Gastroesophageal sphincter (tissue), 4 donors: ENCODE measurements at regions not wholly inside any gene's neighbourhood (a gene's known extent, or its start where the extent isn't known, plus 50 kb on each side); places are given as distances from the start of the nearest gene placed in this dataset.

Source experiments
- ATAC-seq: fragments of 150-250 bp; one replicate; pipeline ENCODE4 v1.9.1; 2016; ENCODE audit warnings: mild to moderate bottlenecking, moderate library complexity
- H3K27ac ChIP-seq, 4 donors: fragments of 200-600 bp; sonication (generic) in 3 of 4; 1 replicate in 3 of 4; 2 replicates in 1 of 4; pipeline ENCODE4 v1.5.1; 2016 to 2019
- H3K27me3 ChIP-seq: fragments of 200-600 bp; sonication (generic); one replicate; pipeline ENCODE4 v1.5.1; 2019
- H3K36me3 ChIP-seq, 2 donors: fragments of 200-600 bp; sonication (generic); one replicate each; pipeline ENCODE4 v1.5.1; 2019; ENCODE audit warnings: control low read depth in 1 of 2
- H3K4me1 ChIP-seq, 3 donors: fragments of 200-600 bp; sonication (generic); 1 replicate in 2 of 3; 2 replicates in 1 of 3; pipeline ENCODE4 v1.5.1; 2016 to 2019; ENCODE audit warnings: control low read depth in 2 of 3
- H3K4me3 ChIP-seq, 2 donors: fragments of 200-600 bp; sonication (generic); one replicate each; pipeline ENCODE4 v1.5.1; 2019; ENCODE audit warnings: mild to moderate bottlenecking in 1 of 2, moderate library complexity in 1 of 2
- H3K9me3 ChIP-seq, 3 donors: fragments of 200-600 bp; sonication (generic); one replicate each; pipeline ENCODE4 v1.5.1; 2017 to 2019; ENCODE audit warnings: control low read depth in 2 of 3
- EP300 ChIP-seq: sonication (generic); formaldehyde crosslinking; IDR thresholded peaks from one replicate; pipeline ENCODE4 v1.6.1; 2017; ENCODE audit warnings: antibody characterized with exemption, mild to moderate bottlenecking
- POLR2A ChIP-seq, 2 donors: fragments of 450-650 bp; IDR thresholded peaks; one replicate each; pipeline ENCODE4 v1.6.1; 2017; ENCODE audit warnings: antibody characterized with exemption in 2 of 2, mild to moderate bottlenecking in 2 of 2, moderate library complexity in 1 of 2
- POLR2AphosphoS5 ChIP-seq: sonication (generic); formaldehyde crosslinking; IDR thresholded peaks from one replicate; pipeline ENCODE4 v1.6.1; 2017; ENCODE audit warnings: antibody characterized with exemption
- WGBS, 2 donors: methylation state at CpG; one replicate each; pipeline ENCODE4 v1.1.5; 2018; ENCODE audit warnings: low coverage in 1 of 2; 5-methylcytosine and 5-hydroxymethylcytosine counted together
- TF ChIP-seq, protein P1 (sequence below), 4 experiments: fragments of 200-600 bp in 2 of 4; fragments of 450-650 bp in 2 of 4; sonication (generic) in 1 of 4; IDR thresholded peaks; one replicate each; pipeline ENCODE4 v1.5.1; 2017 to 2019; ENCODE audit warnings: antibody characterized with exemption in 4 of 4, mild to moderate bottlenecking in 2 of 4, moderate library complexity in 2 of 4

DNA sequence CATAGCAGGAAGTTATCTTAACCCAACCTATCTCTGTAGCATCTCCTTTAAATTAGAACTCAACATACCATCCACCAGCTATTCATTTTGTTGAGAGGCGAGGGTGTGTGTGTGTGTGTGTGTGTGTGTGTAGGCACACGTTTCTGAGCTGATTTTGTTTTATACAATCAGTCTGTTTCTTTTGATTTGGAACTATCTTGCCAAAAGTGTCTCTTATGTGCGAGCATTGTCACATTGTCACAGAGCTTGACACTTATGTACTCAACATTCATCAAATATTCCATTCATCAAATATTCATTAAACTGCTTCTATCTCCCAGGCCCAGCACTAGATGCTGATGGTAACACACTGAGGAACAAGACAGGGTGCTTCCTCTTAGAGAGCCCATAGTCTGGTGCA lies 180.4 kb downstream of the HAPSTR1 start:
- TF ChIP-seq, protein P1, sequence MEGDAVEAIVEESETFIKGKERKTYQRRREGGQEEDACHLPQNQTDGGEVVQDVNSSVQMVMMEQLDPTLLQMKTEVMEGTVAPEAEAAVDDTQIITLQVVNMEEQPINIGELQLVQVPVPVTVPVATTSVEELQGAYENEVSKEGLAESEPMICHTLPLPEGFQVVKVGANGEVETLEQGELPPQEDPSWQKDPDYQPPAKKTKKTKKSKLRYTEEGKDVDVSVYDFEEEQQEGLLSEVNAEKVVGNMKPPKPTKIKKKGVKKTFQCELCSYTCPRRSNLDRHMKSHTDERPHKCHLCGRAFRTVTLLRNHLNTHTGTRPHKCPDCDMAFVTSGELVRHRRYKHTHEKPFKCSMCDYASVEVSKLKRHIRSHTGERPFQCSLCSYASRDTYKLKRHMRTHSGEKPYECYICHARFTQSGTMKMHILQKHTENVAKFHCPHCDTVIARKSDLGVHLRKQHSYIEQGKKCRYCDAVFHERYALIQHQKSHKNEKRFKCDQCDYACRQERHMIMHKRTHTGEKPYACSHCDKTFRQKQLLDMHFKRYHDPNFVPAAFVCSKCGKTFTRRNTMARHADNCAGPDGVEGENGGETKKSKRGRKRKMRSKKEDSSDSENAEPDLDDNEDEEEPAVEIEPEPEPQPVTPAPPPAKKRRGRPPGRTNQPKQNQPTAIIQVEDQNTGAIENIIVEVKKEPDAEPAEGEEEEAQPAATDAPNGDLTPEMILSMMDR (IDR thresholded peaks at IDR 0.05): no peak
- no peak for TF ChIP-seq EP300
- TF ChIP-seq POLR2AphosphoS5: no peak
- no peak for TF ChIP-seq POLR2A (IDR thresholded peaks at IDR 0.05)
- ATAC-seq: no peak
- Histone ChIP-seq H3K9me3 (no peaks in the 10 kb centered on the region), H3K27me3 (no peaks in the 10 kb centered on the region), H3K27ac (no peak overlapping the region), H3K4me3 (no peak overlapping the region), H3K4me1 (no peaks in the 10 kb centered on the region), H3K36me3 (no peaks in the 10 kb centered on the region)
- 58 to 69% methylated on average over 2 to 3 of the region's 3 CpGs for whole genome bisulfite sequencing, 2 donors

DNA sequence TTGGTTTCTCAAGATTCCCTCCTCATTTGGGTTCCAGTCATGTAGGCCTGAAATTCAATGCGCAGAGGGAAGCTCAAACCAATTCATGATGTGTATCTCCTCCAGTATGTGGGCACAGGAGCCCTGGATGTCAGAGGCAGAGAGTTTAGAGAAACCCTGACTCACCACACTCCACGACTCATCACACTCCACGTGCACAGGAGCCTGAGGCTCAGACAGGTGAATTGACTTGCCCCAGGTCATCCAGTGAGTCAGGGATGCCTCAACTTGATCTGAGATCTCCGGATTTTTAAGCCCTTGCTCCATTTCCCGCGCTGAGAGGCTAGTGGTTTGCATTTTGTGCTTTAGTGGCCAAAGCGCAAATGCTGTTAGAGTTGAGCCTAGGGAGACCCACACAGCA lies 183.9 kb downstream of the HAPSTR1 start:
- Histone ChIP-seq H3K27me3 (peaks cover 11% of the 10 kb centered on the region), H3K9me3 (no peaks in the 10 kb centered on the region), H3K4me1 (no peaks in the 10 kb centered on the region), H3K4me3 (no peak overlapping the region), H3K36me3 (no peaks in the 10 kb centered on the region), H3K27ac (no peak overlapping the region)
- TF ChIP-seq EP300 (no peak), POLR2A (IDR thresholded peaks at IDR 0.05) (no peak), POLR2AphosphoS5 (no peak)
- TF ChIP-seq, protein P1 (IDR thresholded peaks at IDR 0.05): no peak
- 0 to 89% methylated on average over 1 to 6 of the region's 7 CpGs for WGBS, 2 donors
- no peak for ATAC-seq

DNA sequence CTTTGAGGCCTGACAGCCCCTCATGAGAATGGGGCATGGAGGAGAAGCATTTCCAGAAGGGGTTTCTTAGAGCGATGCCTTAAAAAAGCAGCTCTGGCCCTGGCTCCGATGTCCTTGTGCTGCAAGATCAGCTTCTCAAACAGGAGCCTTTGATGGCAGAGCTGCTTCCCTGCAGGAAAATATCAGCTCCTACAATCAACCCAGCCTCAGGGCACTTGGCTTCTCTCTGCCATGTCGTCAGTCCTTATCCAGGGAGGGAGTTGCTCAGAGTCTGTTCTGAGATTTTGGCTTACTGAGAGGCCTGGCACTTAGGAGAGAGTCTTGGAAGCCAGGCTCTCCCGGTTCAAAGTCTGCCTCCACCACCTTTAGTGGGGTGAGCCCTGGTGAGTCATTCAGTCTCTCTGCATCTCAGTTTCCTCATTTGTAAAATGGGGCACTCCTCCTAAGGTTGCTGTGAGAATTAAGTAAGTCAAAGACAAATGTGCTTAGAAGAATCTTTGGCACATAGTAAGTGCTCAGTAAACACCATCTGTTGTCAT lies 184.4 kb downstream of the HAPSTR1 start:
- no peaks in the 10 kb centered on the region for H3K9me3 ChIP-seq
- TF ChIP-seq EP300: no peak
- TF ChIP-seq POLR2AphosphoS5: no peak
- TF ChIP-seq POLR2A (IDR thresholded peaks at IDR 0.05): no peak
- TF ChIP-seq, protein P1 (IDR thresholded peaks at IDR 0.05): no peak
- H3K4me3 ChIP-seq: no peak overlapping the region
- ATAC-seq: no peak
- peaks cover 11% of the 10 kb centered on the region for H3K27me3 ChIP-seq
- H3K27ac ChIP-seq: no peak overlapping the region
- whole genome bisulfite sequencing, 2 donors: 69% methylated on average over 3 of the region's 4 CpGs; no CpG with 5 or more reads in 1 of the 2 donors
- H3K4me1 ChIP-seq: no peaks in the 10 kb centered on the region
- H3K36me3 ChIP-seq: no peaks in the 10 kb centered on the region

DNA sequence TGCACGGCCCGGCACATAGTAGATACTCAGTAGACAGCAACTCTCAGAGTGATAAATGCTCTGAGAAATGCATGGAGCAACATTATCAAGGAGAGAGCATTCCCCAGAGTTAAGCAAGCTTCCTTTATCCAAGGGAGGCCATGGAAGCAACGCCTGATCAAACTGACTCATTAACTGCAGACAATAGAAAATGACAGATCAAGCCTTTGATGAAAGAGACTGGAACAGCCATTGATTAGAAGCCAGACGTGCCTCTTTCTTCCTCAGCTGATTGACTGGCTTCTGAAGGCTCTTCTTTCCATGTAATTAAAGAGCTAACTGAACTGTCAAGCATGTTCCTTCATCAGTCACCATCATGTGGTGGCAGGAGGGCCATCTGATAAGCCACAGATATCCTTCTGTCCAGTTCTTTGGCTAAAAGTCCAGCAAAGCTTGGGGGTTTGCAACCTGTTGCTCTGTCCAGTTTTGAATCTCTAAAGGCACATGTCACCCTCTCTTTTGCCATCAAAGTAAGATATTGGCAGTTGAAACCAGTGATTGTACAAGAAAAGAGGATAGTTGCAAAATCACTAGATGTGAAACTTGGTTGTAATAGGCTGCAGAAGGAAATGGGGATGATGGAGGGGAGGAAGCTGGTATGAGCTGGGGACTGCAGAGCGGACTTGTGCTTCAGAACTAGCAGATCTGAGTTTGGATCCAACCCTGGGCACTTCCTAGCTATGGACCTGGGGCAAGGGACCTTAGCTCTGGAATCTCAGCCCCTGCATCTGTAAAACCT lies 188.0 kb downstream of the HAPSTR1 start:
- Histone ChIP-seq H3K36me3 (no peaks in the 10 kb centered on the region), H3K4me1 (no peaks in the 10 kb centered on the region), H3K27me3 (peaks cover 11% of the 10 kb centered on the region), H3K9me3 (no peaks in the 10 kb centered on the region), H3K27ac (no peak overlapping the region), H3K4me3 (no peak overlapping the region)
- no peak for ATAC-seq
- TF ChIP-seq POLR2AphosphoS5: no peak
- TF ChIP-seq POLR2A (IDR thresholded peaks at IDR 0.05): no peak
- TF ChIP-seq, protein P1 (IDR thresholded peaks at IDR 0.05): no peak
- WGBS, 2 donors: 49 to 66% methylated on average over 5 of the region's 5 CpGs

DNA sequence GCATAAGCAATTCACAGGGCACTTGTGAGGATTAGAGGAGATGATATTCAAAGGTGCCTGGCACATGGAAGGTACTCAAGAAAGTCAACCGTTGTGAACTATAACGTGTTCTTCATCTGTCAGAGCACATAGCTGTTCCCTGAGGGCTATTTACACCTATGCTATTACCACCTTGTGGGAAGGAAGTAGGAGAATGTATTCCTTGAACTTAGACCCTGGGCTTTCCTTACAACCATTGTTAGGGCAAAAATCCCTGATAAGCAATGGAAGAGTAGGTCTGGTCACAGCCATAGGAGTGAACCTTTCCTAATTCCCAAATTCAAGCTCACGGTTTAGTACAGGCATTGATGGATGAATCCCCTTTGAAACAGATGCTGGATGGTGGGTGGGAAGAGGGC lies 188.6 kb downstream of the HAPSTR1 start:
- Histone ChIP-seq H3K4me1 (no peaks in the 10 kb centered on the region), H3K9me3 (no peaks in the 10 kb centered on the region), H3K27ac (no peak overlapping the region), H3K36me3 (no peaks in the 10 kb centered on the region), H3K4me3 (no peak overlapping the region), H3K27me3 (peaks cover 11% of the 10 kb centered on the region)
- no peak for ATAC-seq
- WGBS, 2 donors: 17 to 55% methylated on average over 1 to 2 of the region's 3 CpGs
- TF ChIP-seq EP300 (no peak), POLR2AphosphoS5 (no peak), POLR2A (IDR thresholded peaks at IDR 0.05) (no peak)
- TF ChIP-seq, protein P1 (IDR thresholded peaks at IDR 0.05): no peak
